LNCAP (cell line): ENCODE measurements at regions not wholly inside any gene's neighbourhood (a gene's known extent, or its start where the extent isn't known, plus 50 kb on each side); places are given as distances from the start of the nearest gene placed in this dataset.

Experiments
- CTCF ChIP-seq: fragments of 450-650 bp; IDR thresholded peaks from 2 replicates; pipeline ENCODE4 v1.5.1; 2017; ENCODE audit warnings: mild to moderate bottlenecking

- TF ChIP-seq CTCF = no peak
Observed at GRCh38 chr4:23213198-23213597, 520.5 kb downstream of the GBA3 start.

GRCh38 chr4:23212558-23212957, 519.8 kb downstream of the GBA3 start:
- TF ChIP-seq CTCF = no peak

- TF ChIP-seq CTCF = no peak
Observed at GRCh38 chr4:23207059-23207458, 514.3 kb downstream of the GBA3 start.

GRCh38 chr4:23202712-23203247, 510.0 kb downstream of the GBA3 start:
- TF ChIP-seq CTCF = no peak

- TF ChIP-seq CTCF = no peak
Observed at GRCh38 chr4:23194751-23195150, 502.0 kb downstream of the GBA3 start.

GRCh38 chr4:23174179-23174578, 481.4 kb downstream of the GBA3 start:
- TF ChIP-seq CTCF = no peak

- TF ChIP-seq CTCF = no peak
Observed at GRCh38 chr4:23171976-23172375, 479.2 kb downstream of the GBA3 start.
